ENCODE measurements at regions not wholly inside any gene's neighbourhood (a gene's known extent, or its start where the extent isn't known, plus 50 kb on each side); places are given as distances from the start of the nearest gene placed in this dataset.

- BruUV-seq (replicated peaks): no TSS peak
- POLR2A ChIA-PET: no interaction called here
- H3K4me1 ChIP-seq (ENCODE audit: control insufficient read depth in 1 of 2, insufficient read depth in 2 of 2, low read length in 2 of 2): no peaks in the 10 kb centered on the region
- TF ChIP-seq CBX3 (IDR thresholded peaks at IDR 0.05; ENCODE audit: low read depth) (no peak), EGR1 (IDR thresholded peaks at IDR 0.05; ENCODE audit: low read depth) (no peak), YY1 (IDR thresholded peaks at IDR 0.05; ENCODE audit: extremely low read depth, insufficient replicate concordance, low read depth, low read length) (no peak)
- TF ChIP-seq, protein P1, sequence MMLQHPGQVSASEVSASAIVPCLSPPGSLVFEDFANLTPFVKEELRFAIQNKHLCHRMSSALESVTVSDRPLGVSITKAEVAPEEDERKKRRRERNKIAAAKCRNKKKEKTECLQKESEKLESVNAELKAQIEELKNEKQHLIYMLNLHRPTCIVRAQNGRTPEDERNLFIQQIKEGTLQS (IDR thresholded peaks at IDR 0.05): no peak
- TF ChIP-seq, protein P2, sequence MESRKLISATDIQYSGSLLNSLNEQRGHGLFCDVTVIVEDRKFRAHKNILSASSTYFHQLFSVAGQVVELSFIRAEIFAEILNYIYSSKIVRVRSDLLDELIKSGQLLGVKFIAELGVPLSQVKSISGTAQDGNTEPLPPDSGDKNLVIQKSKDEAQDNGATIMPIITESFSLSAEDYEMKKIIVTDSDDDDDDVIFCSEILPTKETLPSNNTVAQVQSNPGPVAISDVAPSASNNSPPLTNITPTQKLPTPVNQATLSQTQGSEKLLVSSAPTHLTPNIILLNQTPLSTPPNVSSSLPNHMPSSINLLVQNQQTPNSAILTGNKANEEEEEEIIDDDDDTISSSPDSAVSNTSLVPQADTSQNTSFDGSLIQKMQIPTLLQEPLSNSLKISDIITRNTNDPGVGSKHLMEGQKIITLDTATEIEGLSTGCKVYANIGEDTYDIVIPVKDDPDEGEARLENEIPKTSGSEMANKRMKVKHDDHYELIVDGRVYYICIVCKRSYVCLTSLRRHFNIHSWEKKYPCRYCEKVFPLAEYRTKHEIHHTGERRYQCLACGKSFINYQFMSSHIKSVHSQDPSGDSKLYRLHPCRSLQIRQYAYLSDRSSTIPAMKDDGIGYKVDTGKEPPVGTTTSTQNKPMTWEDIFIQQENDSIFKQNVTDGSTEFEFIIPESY (IDR thresholded peaks at IDR 0.05; ENCODE audit: extremely low read depth, insufficient replicate concordance, low read length): no peak
- H4K20me1 ChIP-seq (ENCODE audit: insufficient read depth): no peaks in the 10 kb centered on the region
- intact Hi-C loops (cut with micrococcal nuclease): no loop called here
- no peaks in the 10 kb centered on the region for H3K36me3 ChIP-seq (ENCODE audit: control insufficient read depth in 1 of 2, insufficient read depth in 2 of 2, low read length in 2 of 2)
- H3K27me3 ChIP-seq (ENCODE audit: insufficient read depth, low read length): no peaks in the 10 kb centered on the region
- no peak overlapping the region for H3K9ac ChIP-seq (ENCODE audit: low read length)
- no peak overlapping the region for H3K27ac ChIP-seq (ENCODE audit: low read depth, low read length)
- no peak overlapping the region for H3K4me2 ChIP-seq (ENCODE audit: low read length)
- H2AFZ ChIP-seq (ENCODE audit: low read depth, low read length, poor library complexity, severe bottlenecking): no peak overlapping the region
- CTCF ChIA-PET: no interaction called here
- no peak overlapping the region for H3K4me3 ChIP-seq (replicated peaks in 1 of 2; ENCODE audit: low read depth in 1 of 2, low read length in 2 of 2)
- no peak for DNase-seq (ENCODE audit: low read depth, low spot score)
- H3K79me2 ChIP-seq (ENCODE audit: insufficient read depth, low read length): no peaks in the 10 kb centered on the region
- RAD21 ChIA-PET (ENCODE audit: low non-redundant PET in 1 of 2, low total read pairs in 2 of 2, uncharacterized antibody in 2 of 2, unreplicated experiment in 2 of 2): interaction anchor here in 1 of 2 experiments (0.6 kb wide), 1 partner anchor 615 kb away, joined by 3 read pairs; no protein-coding TSS in a partner anchor
- no peaks in the 10 kb centered on the region for H3K9me3 ChIP-seq (ENCODE audit: control insufficient read depth in 1 of 2, insufficient read depth in 1 of 2, low read depth in 1 of 2, low read length in 2 of 2)
- no peak for ATAC-seq
- no peaks in the 10 kb centered on the region for H3K9me2 ChIP-seq (ENCODE audit: insufficient read depth)
These were observed 371.5 kb downstream of the LRIG3 start for GRCh38 chr12:58548801-58549200.

GRCh38 chr12:58554522-58555157, 365.7 kb downstream of the LRIG3 start:
- Histone ChIP-seq H3K9me3 (ENCODE audit: control insufficient read depth in 1 of 2, insufficient read depth in 1 of 2, low read depth in 1 of 2, low read length in 2 of 2) (no peaks in the 10 kb centered on the region), H4K20me1 (ENCODE audit: insufficient read depth) (no peaks in the 10 kb centered on the region), H3K4me1 (ENCODE audit: control insufficient read depth in 1 of 2, insufficient read depth in 2 of 2, low read length in 2 of 2) (no peaks in the 10 kb centered on the region), H3K27ac (ENCODE audit: low read depth, low read length) (no peak overlapping the region), H3K36me3 (ENCODE audit: control insufficient read depth in 1 of 2, insufficient read depth in 2 of 2, low read length in 2 of 2) (no peaks in the 10 kb centered on the region), H3K9me2 (ENCODE audit: insufficient read depth) (no peaks in the 10 kb centered on the region), H3K79me2 (ENCODE audit: insufficient read depth, low read length) (no peaks in the 10 kb centered on the region), H3K27me3 (ENCODE audit: insufficient read depth, low read length) (no peaks in the 10 kb centered on the region), H3K4me3 (replicated peaks in 1 of 2; ENCODE audit: low read depth in 1 of 2, low read length in 2 of 2) (no peak overlapping the region), H3K4me2 (ENCODE audit: low read length) (no peak overlapping the region), H2AFZ (ENCODE audit: low read depth, low read length, poor library complexity, severe bottlenecking) (no peak overlapping the region), H3K9ac (ENCODE audit: low read length) (no peak overlapping the region)
- ATAC-seq (no peak), DNase-seq (ENCODE audit: low read depth, low spot score) (no peak)
- no TSS peak for BruUV-seq (replicated peaks)
- intact Hi-C loops (cut with micrococcal nuclease): no loop called here
- POLR2A ChIA-PET: no interaction called here
- RAD21 ChIA-PET (ENCODE audit: low non-redundant PET in 1 of 2, low total read pairs in 2 of 2, uncharacterized antibody in 2 of 2, unreplicated experiment in 2 of 2): no interaction called here
- CTCF ChIA-PET: no interaction called here
- TF ChIP-seq EGR1 (IDR thresholded peaks at IDR 0.05; ENCODE audit: low read depth) (no peak), JUND (IDR thresholded peaks at IDR 0.05) (no peak), POLR2A (IDR thresholded peaks at IDR 0.05; ENCODE audit: borderline replicate concordance, extremely low read depth, insufficient read depth, insufficient read length) (no peak), CTCF (IDR thresholded peaks at IDR 0.05 in 2 of 3, conservative IDR thresholded peaks at IDR 0.05 in 1 of 3; ENCODE audit: borderline replicate concordance in 1 of 3, insufficient read depth in 1 of 3, low read depth in 2 of 3, low read length in 2 of 3) (no peak), SIN3A (IDR thresholded peaks at IDR 0.05; ENCODE audit: low read depth) (no peak), REST (IDR thresholded peaks at IDR 0.05; ENCODE audit: low read depth) (no peak), EZH2 (IDR thresholded peaks at IDR 0.05) (no peak), SP1 (IDR thresholded peaks at IDR 0.05; ENCODE audit: low read depth) (no peak)
